ENCODE measurements at regions not wholly inside any gene's neighbourhood (a gene's known extent, or its start where the extent isn't known, plus 50 kb on each side); places are given as distances from the start of the nearest gene placed in this dataset.

DNA sequence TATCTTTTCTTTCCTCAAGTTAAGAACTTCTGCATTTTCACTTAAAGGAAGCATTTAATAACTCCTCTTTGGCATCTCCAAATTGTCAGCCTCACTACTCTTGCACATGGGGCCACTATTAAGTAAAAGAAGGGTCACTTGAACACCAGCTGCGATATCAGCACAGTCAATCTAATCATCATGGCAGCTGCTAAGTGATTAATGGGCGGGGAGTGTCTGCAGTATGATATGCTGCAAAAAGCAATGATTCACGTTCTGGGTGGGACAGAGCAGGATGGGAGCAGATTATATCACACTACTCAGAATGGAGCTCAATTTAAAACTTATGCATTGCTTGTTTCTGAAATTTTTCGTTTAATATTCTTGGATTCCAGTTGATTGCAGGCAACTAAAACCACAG, 447.4 kb upstream of the PFKP start:
- no peaks in the 10 kb centered on the region for H4K20me1 ChIP-seq (ENCODE audit: insufficient read depth, low read length)
- H2AFZ ChIP-seq (ENCODE audit: low read depth, low read length), result no peak overlapping the region
- H3K9ac ChIP-seq (ENCODE audit: low read depth, low read length), result no peak overlapping the region
- TF ChIP-seq EZH2 (IDR thresholded peaks at IDR 0.05; ENCODE audit: borderline replicate concordance, low read depth, low read length, severe bottlenecking), result no peak
- TF ChIP-seq, protein P1, sequence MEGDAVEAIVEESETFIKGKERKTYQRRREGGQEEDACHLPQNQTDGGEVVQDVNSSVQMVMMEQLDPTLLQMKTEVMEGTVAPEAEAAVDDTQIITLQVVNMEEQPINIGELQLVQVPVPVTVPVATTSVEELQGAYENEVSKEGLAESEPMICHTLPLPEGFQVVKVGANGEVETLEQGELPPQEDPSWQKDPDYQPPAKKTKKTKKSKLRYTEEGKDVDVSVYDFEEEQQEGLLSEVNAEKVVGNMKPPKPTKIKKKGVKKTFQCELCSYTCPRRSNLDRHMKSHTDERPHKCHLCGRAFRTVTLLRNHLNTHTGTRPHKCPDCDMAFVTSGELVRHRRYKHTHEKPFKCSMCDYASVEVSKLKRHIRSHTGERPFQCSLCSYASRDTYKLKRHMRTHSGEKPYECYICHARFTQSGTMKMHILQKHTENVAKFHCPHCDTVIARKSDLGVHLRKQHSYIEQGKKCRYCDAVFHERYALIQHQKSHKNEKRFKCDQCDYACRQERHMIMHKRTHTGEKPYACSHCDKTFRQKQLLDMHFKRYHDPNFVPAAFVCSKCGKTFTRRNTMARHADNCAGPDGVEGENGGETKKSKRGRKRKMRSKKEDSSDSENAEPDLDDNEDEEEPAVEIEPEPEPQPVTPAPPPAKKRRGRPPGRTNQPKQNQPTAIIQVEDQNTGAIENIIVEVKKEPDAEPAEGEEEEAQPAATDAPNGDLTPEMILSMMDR (IDR thresholded peaks at IDR 0.05; ENCODE audit: borderline replicate concordance, extremely low read depth, low read length, poor library complexity, severe bottlenecking), result no peak
- H3K79me2 ChIP-seq (ENCODE audit: insufficient read depth, low read length), result no peaks in the 10 kb centered on the region
- H3K36me3 ChIP-seq (ENCODE audit: insufficient read depth, low read length), result no peaks in the 10 kb centered on the region
- no peak overlapping the region for H3K4me2 ChIP-seq (ENCODE audit: insufficient read depth, low read length)
- ATAC-seq (ENCODE audit: insufficient read depth, low read depth) (no peak), DNase-seq (no peak)
- no peaks in the 10 kb centered on the region for H3K9me3 ChIP-seq (ENCODE audit: insufficient read depth, low read length, severe bottlenecking)
- no peaks in the 10 kb centered on the region; the same call in 1 of the 2 replicates for H3K4me1 ChIP-seq (ENCODE audit: insufficient read depth, low read length)
- H3K27ac ChIP-seq (ENCODE audit: low read length), result no peak overlapping the region
- no peak overlapping the region for H3K4me3 ChIP-seq (ENCODE audit: low read depth in 1 of 2, low read length in 2 of 2)
- H3K27me3 ChIP-seq (ENCODE audit: insufficient read depth, low read length, poor library complexity), result no peaks in the 10 kb centered on the region

DNA sequence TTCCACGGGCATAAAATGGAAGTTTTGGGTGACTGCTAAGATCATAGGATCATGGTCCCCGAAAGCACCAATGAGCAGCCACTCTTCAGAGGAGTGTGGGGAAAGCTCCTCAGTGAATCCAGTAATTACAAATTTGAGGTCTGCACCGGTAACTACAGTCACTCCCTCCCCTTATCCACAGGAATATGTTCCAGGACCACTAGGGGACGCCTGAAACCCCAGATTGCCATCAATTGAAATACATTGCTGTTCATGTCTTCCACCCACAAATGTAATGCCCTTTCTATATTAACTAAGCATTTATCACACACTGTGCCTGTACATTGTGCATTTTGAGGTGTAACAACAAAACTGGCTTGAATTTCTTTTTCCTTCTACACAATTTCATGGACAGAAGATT, 447.9 kb upstream of the PFKP start:
- Histone ChIP-seq H3K27me3 (ENCODE audit: insufficient read depth, low read length, poor library complexity) (no peaks in the 10 kb centered on the region), H3K4me1 (ENCODE audit: insufficient read depth, low read length) (no peaks in the 10 kb centered on the region; the same call in 1 of the 2 replicates), H3K4me2 (ENCODE audit: insufficient read depth, low read length) (no peak overlapping the region), H3K9me3 (ENCODE audit: insufficient read depth, low read length, severe bottlenecking) (no peaks in the 10 kb centered on the region), H4K20me1 (ENCODE audit: insufficient read depth, low read length) (no peaks in the 10 kb centered on the region), H2AFZ (ENCODE audit: low read depth, low read length) (no peak overlapping the region), H3K4me3 (ENCODE audit: low read depth in 1 of 2, low read length in 2 of 2) (no peak overlapping the region), H3K9ac (ENCODE audit: low read depth, low read length) (no peak overlapping the region), H3K27ac (ENCODE audit: low read length) (no peak overlapping the region), H3K79me2 (ENCODE audit: insufficient read depth, low read length) (no peaks in the 10 kb centered on the region), H3K36me3 (ENCODE audit: insufficient read depth, low read length) (no peaks in the 10 kb centered on the region)
- DNase-seq, result peak; percentile 60
- peak; percentile 83 for ATAC-seq (ENCODE audit: insufficient read depth, low read depth)
- no peak for TF ChIP-seq EZH2 (IDR thresholded peaks at IDR 0.05; ENCODE audit: borderline replicate concordance, low read depth, low read length, severe bottlenecking)
- TF ChIP-seq, protein P1 (IDR thresholded peaks at IDR 0.05; ENCODE audit: borderline replicate concordance, extremely low read depth, low read length, poor library complexity, severe bottlenecking), result peak; percentile 81

DNA sequence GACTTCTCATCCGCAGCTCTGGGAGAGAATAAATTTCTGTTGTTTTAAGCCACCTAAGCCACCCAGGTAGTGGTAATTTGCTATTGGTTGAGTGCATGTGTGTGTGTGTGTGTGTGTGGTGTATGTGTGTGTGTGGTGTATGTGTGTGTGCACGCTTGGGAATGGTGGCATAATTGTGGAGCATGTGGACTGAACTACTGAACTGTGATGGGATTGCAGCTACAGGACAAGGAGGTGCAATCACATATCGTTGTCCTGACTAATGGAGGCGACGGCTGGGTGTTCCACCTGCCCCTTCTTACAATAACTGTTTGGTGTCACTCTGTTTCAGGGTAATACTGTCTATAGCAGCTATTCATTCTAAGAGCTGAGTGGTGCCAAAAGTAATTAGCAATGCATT, 448.7 kb upstream of the PFKP start:
- H3K27me3 ChIP-seq (ENCODE audit: insufficient read depth, low read length, poor library complexity), result no peaks in the 10 kb centered on the region
- ATAC-seq (ENCODE audit: insufficient read depth, low read depth), result no peak
- no peaks in the 10 kb centered on the region for H3K36me3 ChIP-seq (ENCODE audit: insufficient read depth, low read length)
- no peak overlapping the region for H3K27ac ChIP-seq (ENCODE audit: low read length)
- H2AFZ ChIP-seq (ENCODE audit: low read depth, low read length), result no peak overlapping the region
- H3K79me2 ChIP-seq (ENCODE audit: insufficient read depth, low read length), result no peaks in the 10 kb centered on the region
- no peaks in the 10 kb centered on the region for H4K20me1 ChIP-seq (ENCODE audit: insufficient read depth, low read length)
- no peak overlapping the region for H3K9ac ChIP-seq (ENCODE audit: low read depth, low read length)
- H3K4me1 ChIP-seq (ENCODE audit: insufficient read depth, low read length), result no peaks in the 10 kb centered on the region; the same call in 1 of the 2 replicates
- H3K4me3 ChIP-seq (ENCODE audit: low read depth in 1 of 2, low read length in 2 of 2), result no peak overlapping the region
- no peak overlapping the region for H3K4me2 ChIP-seq (ENCODE audit: insufficient read depth, low read length)
- H3K9me3 ChIP-seq (ENCODE audit: insufficient read depth, low read length, severe bottlenecking), result no peaks in the 10 kb centered on the region
- no peak for DNase-seq
- TF ChIP-seq, protein P1 (IDR thresholded peaks at IDR 0.05; ENCODE audit: borderline replicate concordance, extremely low read depth, low read length, poor library complexity, severe bottlenecking), result no peak
- TF ChIP-seq EZH2 (IDR thresholded peaks at IDR 0.05; ENCODE audit: borderline replicate concordance, low read depth, low read length, severe bottlenecking), result no peak

DNA sequence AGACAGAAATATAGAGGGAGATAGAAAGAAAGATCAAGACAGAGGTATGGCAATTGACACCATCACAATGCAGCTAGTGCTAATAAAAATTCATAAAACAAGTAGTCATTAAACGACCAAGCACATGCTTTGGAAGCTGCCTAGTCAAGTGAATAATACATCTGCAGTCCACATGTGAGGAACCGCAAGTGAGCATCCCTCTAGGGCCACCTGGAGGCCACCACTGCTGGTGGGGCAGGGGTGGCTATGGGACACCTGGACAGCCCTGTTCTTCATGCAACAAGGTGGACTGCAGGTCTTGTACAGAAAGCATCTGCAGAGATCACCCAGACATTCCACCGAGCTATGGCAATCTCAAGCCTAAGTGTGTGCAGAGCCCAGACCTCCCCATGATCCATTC, 451.1 kb upstream of the PFKP start:
- no peak overlapping the region for H3K4me3 ChIP-seq (ENCODE audit: low read depth in 1 of 2, low read length in 2 of 2)
- no peaks in the 10 kb centered on the region; the same call in 1 of the 2 replicates for H3K4me1 ChIP-seq (ENCODE audit: insufficient read depth, low read length)
- no peak overlapping the region for H3K27ac ChIP-seq (ENCODE audit: low read length)
- DNase-seq, result no peak
- no peak overlapping the region for H3K4me2 ChIP-seq (ENCODE audit: insufficient read depth, low read length)
- no peak overlapping the region for H3K9ac ChIP-seq (ENCODE audit: low read depth, low read length)
- no peak for ATAC-seq (ENCODE audit: insufficient read depth, low read depth)
- no peaks in the 10 kb centered on the region for H3K79me2 ChIP-seq (ENCODE audit: insufficient read depth, low read length)
- H3K9me3 ChIP-seq (ENCODE audit: insufficient read depth, low read length, severe bottlenecking), result no peaks in the 10 kb centered on the region
- H2AFZ ChIP-seq (ENCODE audit: low read depth, low read length), result no peak overlapping the region
- H3K27me3 ChIP-seq (ENCODE audit: insufficient read depth, low read length, poor library complexity), result no peaks in the 10 kb centered on the region
- H3K36me3 ChIP-seq (ENCODE audit: insufficient read depth, low read length), result no peaks in the 10 kb centered on the region
- no peaks in the 10 kb centered on the region for H4K20me1 ChIP-seq (ENCODE audit: insufficient read depth, low read length)
- TF ChIP-seq, protein P1 (IDR thresholded peaks at IDR 0.05; ENCODE audit: borderline replicate concordance, extremely low read depth, low read length, poor library complexity, severe bottlenecking), result no peak
- no peak for TF ChIP-seq EZH2 (IDR thresholded peaks at IDR 0.05; ENCODE audit: borderline replicate concordance, low read depth, low read length, severe bottlenecking)

Measured in DND-41 (cell line).